ENCODE measurements at regions not wholly inside any gene's neighbourhood (a gene's known extent, or its start where the extent isn't known, plus 50 kb on each side); places are given as distances from the start of the nearest gene placed in this dataset.

GRCh38 chr7:50864694-50865093 is 82.0 kb upstream of the GRB10 start:
- Histone ChIP-seq H3K27ac (ENCODE audit: low read length) (no peak overlapping the region), H3K4me1 (ENCODE audit: control insufficient read depth, low read depth, low read length) (peaks cover 30% of the 10 kb centered on the region), H3K9ac (ENCODE audit: low read length) (no peak overlapping the region), H3K9me3 (ENCODE audit: control insufficient read depth, low read depth, low read length) (no peaks in the 10 kb centered on the region), H3K4me3 (ENCODE audit: low read length) (no peak overlapping the region), H3K36me3 (ENCODE audit: control insufficient read depth, low read depth, low read length) (no peaks in the 10 kb centered on the region), H3K27me3 (ENCODE audit: control insufficient read depth, insufficient read depth, low read length) (no peaks in the 10 kb centered on the region)

GRCh38 chr7:50863053-50863452 is 80.4 kb upstream of the GRB10 start:
- Histone ChIP-seq H3K27ac (ENCODE audit: low read length) (no peak overlapping the region), H3K27me3 (ENCODE audit: control insufficient read depth, insufficient read depth, low read length) (no peaks in the 10 kb centered on the region), H3K4me1 (ENCODE audit: control insufficient read depth, low read depth, low read length) (peaks cover 27% of the 10 kb centered on the region), H3K36me3 (ENCODE audit: control insufficient read depth, low read depth, low read length) (no peaks in the 10 kb centered on the region), H3K4me3 (ENCODE audit: low read length) (no peak overlapping the region), H3K9ac (ENCODE audit: low read length) (no peak overlapping the region), H3K9me3 (ENCODE audit: control insufficient read depth, low read depth, low read length) (no peaks in the 10 kb centered on the region)

- no peak overlapping the region for H3K9ac ChIP-seq (ENCODE audit: low read length)
- peaks cover 21% of the 10 kb centered on the region for H3K4me1 ChIP-seq (ENCODE audit: control insufficient read depth, low read depth, low read length)
- no peak overlapping the region for H3K4me3 ChIP-seq (ENCODE audit: low read length)
- H3K9me3 ChIP-seq (ENCODE audit: control insufficient read depth, low read depth, low read length) = no peaks in the 10 kb centered on the region
- no peak overlapping the region for H3K27ac ChIP-seq (ENCODE audit: low read length)
- H3K36me3 ChIP-seq (ENCODE audit: control insufficient read depth, low read depth, low read length) = no peaks in the 10 kb centered on the region
- H3K27me3 ChIP-seq (ENCODE audit: control insufficient read depth, insufficient read depth, low read length) = no peaks in the 10 kb centered on the region
Measured at GRCh38 chr7:50862302-50862701, 79.6 kb upstream of the GRB10 start.

- H3K27me3 ChIP-seq (ENCODE audit: control insufficient read depth, insufficient read depth, low read length) = no peaks in the 10 kb centered on the region
- H3K27ac ChIP-seq (ENCODE audit: low read length) = no peak overlapping the region
- H3K9ac ChIP-seq (ENCODE audit: low read length) = no peak overlapping the region
- no peaks in the 10 kb centered on the region for H3K9me3 ChIP-seq (ENCODE audit: control insufficient read depth, low read depth, low read length)
- H3K36me3 ChIP-seq (ENCODE audit: control insufficient read depth, low read depth, low read length) = no peaks in the 10 kb centered on the region
- H3K4me1 ChIP-seq (ENCODE audit: control insufficient read depth, low read depth, low read length) = peaks cover 7% of the 10 kb centered on the region
- H3K4me3 ChIP-seq (ENCODE audit: low read length) = no peak overlapping the region
Measured at GRCh38 chr7:50860598-50860997, 77.9 kb upstream of the GRB10 start.

GRCh38 chr7:50860174-50860573 is 77.5 kb upstream of the GRB10 start:
- no peak overlapping the region for H3K9ac ChIP-seq (ENCODE audit: low read length)
- H3K27ac ChIP-seq (ENCODE audit: low read length) = no peak overlapping the region
- no peaks in the 10 kb centered on the region for H3K9me3 ChIP-seq (ENCODE audit: control insufficient read depth, low read depth, low read length)
- H3K27me3 ChIP-seq (ENCODE audit: control insufficient read depth, insufficient read depth, low read length) = no peaks in the 10 kb centered on the region
- H3K4me1 ChIP-seq (ENCODE audit: control insufficient read depth, low read depth, low read length) = peaks cover 3% of the 10 kb centered on the region
- H3K36me3 ChIP-seq (ENCODE audit: control insufficient read depth, low read depth, low read length) = no peaks in the 10 kb centered on the region
- no peak overlapping the region for H3K4me3 ChIP-seq (ENCODE audit: low read length)

GRCh38 chr7:50858528-50859245 is 76.0 kb upstream of the GRB10 start:
- no peaks in the 10 kb centered on the region for H3K27me3 ChIP-seq (ENCODE audit: control insufficient read depth, insufficient read depth, low read length)

GRCh38 chr7:50857804-50858489 is 75.3 kb upstream of the GRB10 start:
- H3K9me3 ChIP-seq (ENCODE audit: control insufficient read depth, low read depth, low read length) = no peaks in the 10 kb centered on the region
- no peak overlapping the region for H3K9ac ChIP-seq (ENCODE audit: low read length)
- no peak overlapping the region for H3K27ac ChIP-seq (ENCODE audit: low read length)
- no peak overlapping the region for H3K4me3 ChIP-seq (ENCODE audit: low read length)
- H3K4me1 ChIP-seq (ENCODE audit: control insufficient read depth, low read depth, low read length) = no peaks in the 10 kb centered on the region
- no peaks in the 10 kb centered on the region for H3K36me3 ChIP-seq (ENCODE audit: control insufficient read depth, low read depth, low read length)
- no peaks in the 10 kb centered on the region for H3K27me3 ChIP-seq (ENCODE audit: control insufficient read depth, insufficient read depth, low read length)

More at GRCh38 chr7:50858528-50859245, 76.0 kb upstream of the GRB10 start:
- Histone ChIP-seq H3K4me1 (ENCODE audit: control insufficient read depth, low read depth, low read length) (no peaks in the 10 kb centered on the region), H3K9me3 (ENCODE audit: control insufficient read depth, low read depth, low read length) (no peaks in the 10 kb centered on the region), H3K27ac (ENCODE audit: low read length) (no peak overlapping the region), H3K9ac (ENCODE audit: low read length) (no peak overlapping the region), H3K36me3 (ENCODE audit: control insufficient read depth, low read depth, low read length) (no peaks in the 10 kb centered on the region), H3K4me3 (ENCODE audit: low read length) (no peak overlapping the region)

- H3K4me1 ChIP-seq (ENCODE audit: control insufficient read depth, low read depth, low read length) = no peaks in the 10 kb centered on the region
- no peaks in the 10 kb centered on the region for H3K27me3 ChIP-seq (ENCODE audit: control insufficient read depth, insufficient read depth, low read length)
- no peak overlapping the region for H3K4me3 ChIP-seq (ENCODE audit: low read length)
- H3K27ac ChIP-seq (ENCODE audit: low read length) = no peak overlapping the region
- H3K36me3 ChIP-seq (ENCODE audit: control insufficient read depth, low read depth, low read length) = no peaks in the 10 kb centered on the region
- no peaks in the 10 kb centered on the region for H3K9me3 ChIP-seq (ENCODE audit: control insufficient read depth, low read depth, low read length)
- H3K9ac ChIP-seq (ENCODE audit: low read length) = no peak overlapping the region
Measured at GRCh38 chr7:50856806-50857205, 74.1 kb upstream of the GRB10 start.

- no peaks in the 10 kb centered on the region for H3K27me3 ChIP-seq (ENCODE audit: control insufficient read depth, insufficient read depth, low read length)
- no peak overlapping the region for H3K27ac ChIP-seq (ENCODE audit: low read length)
- H3K36me3 ChIP-seq (ENCODE audit: control insufficient read depth, low read depth, low read length) = no peaks in the 10 kb centered on the region
Measured at GRCh38 chr7:50856231-50856630, 73.5 kb upstream of the GRB10 start.

GRCh38 chr7:50855526-50855925 is 72.8 kb upstream of the GRB10 start:
- Histone ChIP-seq H3K9ac (ENCODE audit: low read length) (no peak overlapping the region), H3K36me3 (ENCODE audit: control insufficient read depth, low read depth, low read length) (no peaks in the 10 kb centered on the region), H3K27me3 (ENCODE audit: control insufficient read depth, insufficient read depth, low read length) (no peaks in the 10 kb centered on the region), H3K9me3 (ENCODE audit: control insufficient read depth, low read depth, low read length) (no peaks in the 10 kb centered on the region), H3K4me1 (ENCODE audit: control insufficient read depth, low read depth, low read length) (no peaks in the 10 kb centered on the region), H3K27ac (ENCODE audit: low read length) (no peak overlapping the region), H3K4me3 (ENCODE audit: low read length) (no peak overlapping the region)

More at GRCh38 chr7:50856231-50856630, 73.5 kb upstream of the GRB10 start:
- H3K4me3 ChIP-seq (ENCODE audit: low read length) = no peak overlapping the region
- H3K4me1 ChIP-seq (ENCODE audit: control insufficient read depth, low read depth, low read length) = no peaks in the 10 kb centered on the region
- no peak overlapping the region for H3K9ac ChIP-seq (ENCODE audit: low read length)
- no peaks in the 10 kb centered on the region for H3K9me3 ChIP-seq (ENCODE audit: control insufficient read depth, low read depth, low read length)

- Histone ChIP-seq H3K4me1 (ENCODE audit: control insufficient read depth, low read depth, low read length) (no peaks in the 10 kb centered on the region), H3K27me3 (ENCODE audit: control insufficient read depth, insufficient read depth, low read length) (no peaks in the 10 kb centered on the region), H3K4me3 (ENCODE audit: low read length) (no peak overlapping the region), H3K36me3 (ENCODE audit: control insufficient read depth, low read depth, low read length) (no peaks in the 10 kb centered on the region), H3K9ac (ENCODE audit: low read length) (no peak overlapping the region), H3K9me3 (ENCODE audit: control insufficient read depth, low read depth, low read length) (no peaks in the 10 kb centered on the region), H3K27ac (ENCODE audit: low read length) (no peak overlapping the region)
Measured at GRCh38 chr7:50854831-50855230, 72.1 kb upstream of the GRB10 start.

GRCh38 chr7:50854247-50854646 is 71.6 kb upstream of the GRB10 start:
- H3K9ac ChIP-seq (ENCODE audit: low read length) = no peak overlapping the region
- H3K4me1 ChIP-seq (ENCODE audit: control insufficient read depth, low read depth, low read length) = no peaks in the 10 kb centered on the region
- no peaks in the 10 kb centered on the region for H3K36me3 ChIP-seq (ENCODE audit: control insufficient read depth, low read depth, low read length)
- H3K4me3 ChIP-seq (ENCODE audit: low read length) = no peak overlapping the region
- H3K9me3 ChIP-seq (ENCODE audit: control insufficient read depth, low read depth, low read length) = no peaks in the 10 kb centered on the region
- no peak overlapping the region for H3K27ac ChIP-seq (ENCODE audit: low read length)
- H3K27me3 ChIP-seq (ENCODE audit: control insufficient read depth, insufficient read depth, low read length) = no peaks in the 10 kb centered on the region
